ENCODE measurements at regions not wholly inside any gene's neighbourhood (a gene's known extent, or its start where the extent isn't known, plus 50 kb on each side); places are given as distances from the start of the nearest gene placed in this dataset.

- no peak overlapping the region for H3K4me3 ChIP-seq (replicated peaks; ENCODE audit: low read depth, low read length)
- TF ChIP-seq CTCF (IDR thresholded peaks at IDR 0.05; ENCODE audit: low read depth, low read length, missing control alignments): no peak
- peak; percentile 22 for DNase-seq (ENCODE audit: extremely low read depth, low read depth)
Measured at GRCh38 chr11:134949121-134950090, 537.4 kb upstream of the B3GAT1 start.

DNA sequence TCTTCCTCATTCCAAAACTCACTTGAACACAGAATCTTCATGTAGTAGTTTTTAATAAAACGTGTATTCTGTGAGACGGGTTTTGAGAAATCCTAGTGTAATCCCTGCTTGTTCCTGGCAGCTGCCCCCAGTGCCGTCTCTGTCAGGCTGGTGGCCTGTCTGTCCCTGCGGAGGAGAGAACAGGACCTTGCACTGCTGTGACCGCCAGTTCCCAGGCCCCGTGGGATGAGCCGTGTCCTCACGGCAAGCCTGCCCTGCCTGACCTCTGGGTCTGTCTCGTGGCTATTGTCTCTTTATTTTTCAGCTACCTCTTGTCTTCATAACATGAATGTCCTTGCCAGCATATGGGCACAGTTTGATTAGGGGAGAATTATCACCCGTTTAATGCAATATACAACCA, 535.5 kb upstream of the B3GAT1 start:
- no peak overlapping the region for H3K4me3 ChIP-seq (replicated peaks; ENCODE audit: low read depth, low read length)
- no peak for TF ChIP-seq CTCF (IDR thresholded peaks at IDR 0.05; ENCODE audit: low read depth, low read length, missing control alignments)

DNA sequence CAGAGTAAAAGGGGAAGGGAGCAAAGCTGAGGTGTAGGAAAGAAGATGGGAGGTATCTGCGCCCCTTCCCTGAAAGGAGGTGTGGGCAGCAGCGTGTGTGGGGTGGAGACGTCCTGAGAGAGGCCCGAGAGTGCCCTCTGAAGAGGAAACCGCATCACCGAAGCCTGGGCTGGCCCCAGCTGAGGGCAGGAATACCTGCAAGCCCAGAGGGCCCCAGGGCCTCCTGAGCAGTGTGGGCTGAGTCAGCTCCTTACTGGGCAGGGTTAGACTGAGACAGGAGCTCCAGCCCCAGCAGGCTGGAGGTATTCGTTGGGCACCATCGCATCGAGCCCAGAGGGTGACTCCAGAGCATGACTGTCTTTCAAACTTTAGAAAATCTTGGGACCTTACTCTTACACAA, 534.0 kb upstream of the B3GAT1 start:
- DNase-seq (ENCODE audit: extremely low read depth, low read depth): no peak
- TF ChIP-seq CTCF (IDR thresholded peaks at IDR 0.05; ENCODE audit: low read depth, low read length, missing control alignments): no peak
- no peak overlapping the region for H3K4me3 ChIP-seq (replicated peaks; ENCODE audit: low read depth, low read length)

More for the DNA sequence above, 535.5 kb upstream of the B3GAT1 start:
- no peak for DNase-seq (ENCODE audit: extremely low read depth, low read depth)

DNA sequence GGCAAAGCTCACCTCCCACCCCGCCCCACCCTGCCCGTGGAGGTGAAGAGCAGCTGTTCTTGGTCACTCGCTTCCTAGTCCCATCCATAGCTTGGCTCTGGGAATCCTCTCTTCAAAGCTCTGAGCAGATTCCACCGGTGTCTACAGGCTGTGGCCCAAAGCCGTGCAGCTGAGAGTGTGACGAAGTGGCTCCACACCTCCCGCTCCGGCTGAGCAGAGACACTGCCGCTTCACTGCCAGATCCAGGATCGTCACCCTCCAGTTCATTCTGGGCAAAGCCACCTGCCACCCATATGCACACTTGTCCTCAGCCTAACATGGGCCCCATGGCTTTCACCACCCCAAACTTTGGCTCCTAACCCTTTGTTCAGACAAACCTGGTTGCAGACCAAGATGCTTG, 532.9 kb upstream of the B3GAT1 start:
- no peak for TF ChIP-seq CTCF (IDR thresholded peaks at IDR 0.05; ENCODE audit: low read depth, low read length, missing control alignments)
- no peak for DNase-seq (ENCODE audit: extremely low read depth, low read depth)
- no peak overlapping the region for H3K4me3 ChIP-seq (replicated peaks; ENCODE audit: low read depth, low read length)

- DNase-seq (ENCODE audit: extremely low read depth, low read depth): no peak
- no peak for TF ChIP-seq CTCF (IDR thresholded peaks at IDR 0.05; ENCODE audit: low read depth, low read length, missing control alignments)
- H3K4me3 ChIP-seq (replicated peaks; ENCODE audit: low read depth, low read length): no peak overlapping the region
Measured at GRCh38 chr11:134944131-134944530, 532.1 kb upstream of the B3GAT1 start.

GRCh38 chr11:134943544-134943943, 531.5 kb upstream of the B3GAT1 start:
- no peak for TF ChIP-seq CTCF (IDR thresholded peaks at IDR 0.05; ENCODE audit: low read depth, low read length, missing control alignments)
- no peak for DNase-seq (ENCODE audit: extremely low read depth, low read depth)
- H3K4me3 ChIP-seq (replicated peaks; ENCODE audit: low read depth, low read length): no peak overlapping the region

Measured in HFF-Myc (cell line).